ENCODE measurements at regions not wholly inside any gene's neighbourhood (a gene's known extent, or its start where the extent isn't known, plus 50 kb on each side); places are given as distances from the start of the nearest gene placed in this dataset.

DNA sequence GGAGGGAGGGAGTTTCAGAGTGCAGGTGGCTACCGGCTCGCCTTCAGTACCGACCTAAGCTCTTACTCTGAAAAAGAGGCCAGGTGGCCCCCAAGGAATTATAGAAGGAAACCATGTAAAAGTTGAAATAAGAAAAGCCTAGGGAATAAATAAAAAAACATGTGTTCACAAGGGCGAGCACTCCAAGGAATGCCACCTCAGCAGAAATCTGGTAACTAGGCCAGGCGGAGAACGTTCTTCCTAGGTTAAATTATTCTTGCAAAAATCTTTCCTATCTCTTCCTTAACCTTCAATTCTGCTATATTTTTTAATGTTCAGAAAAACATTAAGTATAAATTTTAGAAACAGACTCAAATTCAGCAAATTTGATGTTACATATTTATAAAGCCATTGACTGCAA lies 1260.3 kb upstream of the SLC10A2 start:
- TF ChIP-seq, protein P1, sequence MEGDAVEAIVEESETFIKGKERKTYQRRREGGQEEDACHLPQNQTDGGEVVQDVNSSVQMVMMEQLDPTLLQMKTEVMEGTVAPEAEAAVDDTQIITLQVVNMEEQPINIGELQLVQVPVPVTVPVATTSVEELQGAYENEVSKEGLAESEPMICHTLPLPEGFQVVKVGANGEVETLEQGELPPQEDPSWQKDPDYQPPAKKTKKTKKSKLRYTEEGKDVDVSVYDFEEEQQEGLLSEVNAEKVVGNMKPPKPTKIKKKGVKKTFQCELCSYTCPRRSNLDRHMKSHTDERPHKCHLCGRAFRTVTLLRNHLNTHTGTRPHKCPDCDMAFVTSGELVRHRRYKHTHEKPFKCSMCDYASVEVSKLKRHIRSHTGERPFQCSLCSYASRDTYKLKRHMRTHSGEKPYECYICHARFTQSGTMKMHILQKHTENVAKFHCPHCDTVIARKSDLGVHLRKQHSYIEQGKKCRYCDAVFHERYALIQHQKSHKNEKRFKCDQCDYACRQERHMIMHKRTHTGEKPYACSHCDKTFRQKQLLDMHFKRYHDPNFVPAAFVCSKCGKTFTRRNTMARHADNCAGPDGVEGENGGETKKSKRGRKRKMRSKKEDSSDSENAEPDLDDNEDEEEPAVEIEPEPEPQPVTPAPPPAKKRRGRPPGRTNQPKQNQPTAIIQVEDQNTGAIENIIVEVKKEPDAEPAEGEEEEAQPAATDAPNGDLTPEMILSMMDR (IDR thresholded peaks at IDR 0.05; ENCODE audit: control insufficient read depth, insufficient read depth, low read depth, low read length, missing control alignments): no peak
- no peak for DNase-seq (ENCODE audit: low read depth)
- no peak overlapping the region for H3K4me3 ChIP-seq (ENCODE audit: control insufficient read depth, low read depth, low read length)

DNA sequence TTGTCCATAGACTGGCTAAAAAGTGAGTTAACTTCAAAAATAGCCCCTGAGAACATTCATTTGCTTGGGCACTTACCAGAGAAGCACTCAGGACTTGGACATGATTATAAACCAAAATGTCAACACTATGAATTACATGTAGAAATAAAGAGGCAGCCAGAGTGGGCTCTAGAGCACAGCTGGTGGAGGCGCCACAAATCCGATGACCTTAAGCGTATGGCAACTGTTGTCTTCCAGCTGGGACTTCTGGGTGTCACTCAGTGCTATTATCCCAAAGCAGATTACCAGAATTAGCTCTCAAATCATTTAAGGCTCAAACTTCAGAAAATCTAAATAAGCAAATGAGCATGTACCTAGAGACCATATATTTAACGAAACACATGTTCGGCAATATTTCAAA lies 1255.5 kb upstream of the SLC10A2 start:
- no peak for DNase-seq (ENCODE audit: low read depth)
- no peak overlapping the region for H3K4me3 ChIP-seq (ENCODE audit: control insufficient read depth, low read depth, low read length)
- TF ChIP-seq, protein P1 (IDR thresholded peaks at IDR 0.05; ENCODE audit: control insufficient read depth, insufficient read depth, low read depth, low read length, missing control alignments): no peak

DNA sequence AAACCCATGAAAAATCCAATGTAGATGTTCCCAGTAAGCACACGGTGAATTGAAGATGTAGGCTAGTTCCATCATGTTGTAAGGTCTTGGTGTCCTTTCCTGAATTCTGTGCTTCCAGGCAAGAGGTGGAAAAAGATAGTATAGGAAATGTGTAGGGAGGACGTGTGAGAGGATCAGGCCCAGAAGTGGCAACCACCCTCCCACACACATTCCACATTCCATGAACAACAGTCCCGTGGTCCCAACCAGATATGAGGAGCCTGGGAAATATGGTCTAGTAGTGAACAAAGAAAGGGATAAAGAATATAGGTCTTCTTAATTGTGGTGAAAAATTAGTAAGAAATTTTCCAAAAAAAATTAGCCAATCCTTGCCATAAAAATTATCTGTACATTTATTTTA lies 1254.2 kb upstream of the SLC10A2 start:
- TF ChIP-seq, protein P1 (IDR thresholded peaks at IDR 0.05; ENCODE audit: control insufficient read depth, insufficient read depth, low read depth, low read length, missing control alignments): no peak
- DNase-seq (ENCODE audit: low read depth): no peak

DNA sequence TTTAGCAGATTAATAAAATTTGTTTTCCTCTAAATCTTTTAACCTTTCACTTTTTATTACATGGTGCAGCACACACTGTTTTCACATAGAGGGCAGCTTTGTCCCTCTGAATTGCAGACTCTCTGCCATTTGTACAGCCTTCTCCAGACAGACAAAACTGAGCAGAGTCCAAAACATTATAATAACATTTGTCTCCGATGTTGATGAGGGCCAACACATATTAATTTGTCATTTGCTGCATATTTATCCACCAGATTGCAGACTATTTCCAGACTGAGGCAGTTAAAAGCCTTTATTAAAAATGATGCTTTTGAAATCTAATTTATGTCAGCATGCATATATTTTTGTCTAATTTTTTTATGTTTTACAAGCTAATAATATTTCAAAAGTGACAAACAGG lies 1251.9 kb upstream of the SLC10A2 start:
- no peak for DNase-seq (ENCODE audit: low read depth)
- no peak overlapping the region for H3K4me3 ChIP-seq (ENCODE audit: control insufficient read depth, low read depth, low read length)
- TF ChIP-seq, protein P1 (IDR thresholded peaks at IDR 0.05; ENCODE audit: control insufficient read depth, insufficient read depth, low read depth, low read length, missing control alignments): no peak

More for the DNA sequence above, 1254.2 kb upstream of the SLC10A2 start:
- no peak overlapping the region for H3K4me3 ChIP-seq (ENCODE audit: control insufficient read depth, low read depth, low read length)

DNA sequence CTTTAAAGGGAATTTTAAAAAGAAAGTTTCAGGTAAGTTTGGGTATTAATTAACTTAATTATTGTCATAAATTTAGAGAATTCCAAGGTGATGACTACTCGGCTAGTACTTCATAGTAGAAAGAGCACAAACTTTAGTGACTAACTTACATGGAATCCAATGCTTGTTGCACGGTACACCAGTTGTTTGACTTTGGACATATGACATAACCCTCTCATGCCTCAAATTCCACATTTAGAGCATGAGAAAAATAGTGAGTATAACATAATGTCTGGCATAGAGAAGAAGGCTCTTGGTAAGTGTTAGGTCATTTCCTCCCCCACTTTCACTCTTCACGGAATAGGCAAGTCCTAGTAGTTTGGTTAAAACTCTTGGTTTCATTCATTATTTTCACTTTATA lies 1249.4 kb upstream of the SLC10A2 start:
- H3K4me3 ChIP-seq (ENCODE audit: control insufficient read depth, low read depth, low read length): no peak overlapping the region
- TF ChIP-seq, protein P1 (IDR thresholded peaks at IDR 0.05; ENCODE audit: control insufficient read depth, insufficient read depth, low read depth, low read length, missing control alignments): no peak
- DNase-seq (ENCODE audit: low read depth): no peak

DNA sequence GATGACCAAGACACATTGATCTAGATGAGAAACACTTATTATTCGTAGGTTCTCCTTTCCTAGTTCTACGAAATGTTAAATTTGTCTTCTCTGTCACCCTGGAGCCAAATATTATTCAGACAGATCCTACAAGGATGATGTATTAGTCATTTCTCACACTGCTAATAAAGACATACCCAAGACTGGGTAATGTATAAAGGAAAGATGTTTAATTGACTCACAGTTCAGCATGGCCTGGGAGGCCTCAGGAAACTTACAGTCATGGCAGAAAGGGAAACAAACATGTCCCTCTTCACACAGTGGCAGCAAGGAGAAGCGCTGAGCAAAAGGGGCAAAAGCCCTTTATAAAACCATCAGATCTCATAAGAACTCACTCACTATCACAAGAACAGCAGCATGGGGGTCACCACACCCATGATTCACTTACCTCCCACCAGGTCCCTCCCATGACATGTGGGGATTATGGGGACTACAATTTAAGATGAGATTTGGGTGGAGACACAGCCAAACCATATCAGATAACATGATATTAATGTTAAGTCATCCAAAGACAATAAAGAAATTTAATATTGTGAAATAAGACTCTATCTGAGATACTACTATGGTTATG lies 1248.8 kb upstream of the SLC10A2 start:
- H3K4me3 ChIP-seq (ENCODE audit: control insufficient read depth, low read depth, low read length): no peak overlapping the region
- TF ChIP-seq, protein P1 (IDR thresholded peaks at IDR 0.05; ENCODE audit: control insufficient read depth, insufficient read depth, low read depth, low read length, missing control alignments): no peak
- no peak for DNase-seq (ENCODE audit: low read depth)

DNA sequence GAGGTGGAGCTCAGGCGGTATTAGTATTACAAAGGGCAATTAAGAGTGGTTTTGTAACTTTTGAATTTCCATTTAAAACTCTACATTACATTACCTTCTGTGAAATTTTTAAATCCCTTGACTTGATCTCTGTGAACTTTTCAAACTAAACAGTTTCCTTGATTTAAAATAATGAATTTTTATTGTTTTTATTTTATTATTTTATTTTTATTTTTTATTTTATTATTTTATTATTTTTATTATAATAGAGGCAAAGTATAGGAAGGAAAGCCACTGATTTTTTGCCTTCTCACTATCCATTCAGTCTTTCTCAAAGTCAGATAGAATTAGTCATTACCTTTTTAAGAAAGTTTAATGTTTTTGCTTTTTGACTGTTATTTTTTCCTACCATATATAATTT lies 1248.1 kb upstream of the SLC10A2 start:
- TF ChIP-seq, protein P1 (IDR thresholded peaks at IDR 0.05; ENCODE audit: control insufficient read depth, insufficient read depth, low read depth, low read length, missing control alignments): no peak
- no peak for DNase-seq (ENCODE audit: low read depth)
- H3K4me3 ChIP-seq (ENCODE audit: control insufficient read depth, low read depth, low read length): no peak overlapping the region

Data from AG09309 (cell line).